ENCODE measurements at regions not wholly inside any gene's neighbourhood (a gene's known extent, or its start where the extent isn't known, plus 50 kb on each side); places are given as distances from the start of the nearest gene placed in this dataset.

DNA sequence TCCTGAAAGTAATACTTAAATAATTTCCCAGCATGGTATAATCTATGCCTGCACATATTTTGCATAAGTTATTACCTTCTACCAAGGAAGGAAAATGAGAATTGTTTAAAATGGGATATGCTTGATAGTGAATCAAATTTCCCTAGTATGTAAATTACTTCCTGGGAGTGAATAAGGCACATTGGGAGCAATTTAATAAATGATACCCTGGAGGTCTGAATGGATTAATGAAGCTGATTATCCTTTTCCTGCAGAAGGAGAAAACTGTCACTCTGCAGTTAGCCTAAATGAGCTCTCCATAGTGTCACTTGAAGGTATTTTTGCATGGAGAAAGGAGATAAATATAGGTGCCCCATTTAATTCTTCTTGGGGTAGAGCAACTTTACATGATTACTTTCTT is 2212.0 kb downstream of the PCDH7 start:
- TF ChIP-seq POLR2A (IDR thresholded peaks at IDR 0.05) = no peak
- TF ChIP-seq, protein P1, sequence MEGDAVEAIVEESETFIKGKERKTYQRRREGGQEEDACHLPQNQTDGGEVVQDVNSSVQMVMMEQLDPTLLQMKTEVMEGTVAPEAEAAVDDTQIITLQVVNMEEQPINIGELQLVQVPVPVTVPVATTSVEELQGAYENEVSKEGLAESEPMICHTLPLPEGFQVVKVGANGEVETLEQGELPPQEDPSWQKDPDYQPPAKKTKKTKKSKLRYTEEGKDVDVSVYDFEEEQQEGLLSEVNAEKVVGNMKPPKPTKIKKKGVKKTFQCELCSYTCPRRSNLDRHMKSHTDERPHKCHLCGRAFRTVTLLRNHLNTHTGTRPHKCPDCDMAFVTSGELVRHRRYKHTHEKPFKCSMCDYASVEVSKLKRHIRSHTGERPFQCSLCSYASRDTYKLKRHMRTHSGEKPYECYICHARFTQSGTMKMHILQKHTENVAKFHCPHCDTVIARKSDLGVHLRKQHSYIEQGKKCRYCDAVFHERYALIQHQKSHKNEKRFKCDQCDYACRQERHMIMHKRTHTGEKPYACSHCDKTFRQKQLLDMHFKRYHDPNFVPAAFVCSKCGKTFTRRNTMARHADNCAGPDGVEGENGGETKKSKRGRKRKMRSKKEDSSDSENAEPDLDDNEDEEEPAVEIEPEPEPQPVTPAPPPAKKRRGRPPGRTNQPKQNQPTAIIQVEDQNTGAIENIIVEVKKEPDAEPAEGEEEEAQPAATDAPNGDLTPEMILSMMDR (IDR thresholded peaks at IDR 0.05) = no peak
